ENCODE measurements at regions not wholly inside any gene's neighbourhood (a gene's known extent, or its start where the extent isn't known, plus 50 kb on each side); places are given as distances from the start of the nearest gene placed in this dataset.
A peak's percentile ranks its signal among the peaks of the same experiment; 100 is the strongest.
"Not testable (repeated sequence)": the region's sequence is repeated elsewhere in the genome, so short reads cannot be mapped to it uniquely, and the experiment has no call there.

DNA sequence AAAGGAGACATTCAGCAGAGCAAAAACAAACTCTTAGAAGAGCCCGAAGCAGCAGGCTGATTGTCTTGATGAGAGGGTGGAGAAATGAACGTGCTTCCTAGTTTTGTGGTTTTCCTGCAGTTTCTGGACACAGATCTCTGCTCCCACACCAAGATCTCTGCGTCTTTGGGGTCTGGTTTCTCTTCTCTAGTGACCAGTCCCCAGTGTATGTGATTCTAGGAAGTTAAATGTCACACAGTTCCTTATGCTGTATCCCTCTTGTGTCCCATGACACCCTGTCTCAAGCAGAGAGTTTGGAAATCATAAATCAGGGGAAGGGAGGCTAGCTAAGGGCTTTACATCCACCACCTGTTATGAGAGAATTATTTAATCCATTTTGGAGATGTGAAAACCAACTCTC lies 55.4 kb upstream of the KLF14 start:
- DNase-seq = no peak

DNA sequence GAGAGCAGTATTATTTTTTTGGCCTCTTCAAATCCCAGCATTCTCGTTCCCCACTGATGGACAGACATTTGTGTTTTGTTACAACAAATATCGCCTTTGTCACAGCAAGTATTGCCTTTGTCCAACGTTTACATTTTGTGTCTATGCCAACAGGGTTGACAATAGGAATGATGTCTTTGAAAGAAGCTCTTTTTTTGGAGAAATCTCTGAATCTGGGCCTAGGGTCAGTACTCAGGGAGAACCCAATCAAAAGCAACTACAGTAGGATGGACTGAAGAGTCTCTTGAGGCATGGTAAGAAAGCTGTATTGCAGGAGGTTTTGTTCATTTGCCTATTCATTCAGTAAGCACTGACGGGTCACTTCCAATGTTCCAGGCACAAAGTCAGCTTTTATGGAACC lies 57.7 kb upstream of the KLF14 start:
- DNase-seq = no peak

- no peak for DNase-seq
Measured at GRCh38 chr7:130793855-130794618, 60.0 kb upstream of the KLF14 start.

- DNase-seq = no peak
Measured at GRCh38 chr7:130794619-130794922, 60.6 kb upstream of the KLF14 start.

GRCh38 chr7:130796425-130796824 lies 62.4 kb upstream of the KLF14 start:
- DNase-seq = not testable (repeated sequence)

GRCh38 chr7:130803127-130803526 lies 69.1 kb upstream of the KLF14 start:
- no peak for DNase-seq

DNA sequence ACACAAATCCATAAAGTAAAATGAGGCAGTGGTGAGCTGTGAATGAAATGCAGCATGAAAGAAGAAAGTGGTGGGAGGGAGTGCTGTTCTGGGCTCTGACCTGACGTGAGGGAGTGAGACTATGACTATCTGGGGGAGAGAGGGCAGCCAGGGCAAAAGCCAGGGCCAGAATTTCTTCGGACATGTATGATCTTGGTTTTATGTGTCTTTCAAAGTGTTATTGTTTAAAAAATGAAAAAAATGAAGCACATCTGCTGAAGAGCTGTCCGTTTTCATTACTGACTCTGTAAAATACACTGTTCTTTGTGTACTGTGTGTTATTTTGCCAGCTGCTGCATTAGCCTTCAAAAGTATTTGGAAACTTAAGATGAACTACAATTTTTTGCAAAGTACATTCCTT lies 70.2 kb upstream of the KLF14 start:
- DNase-seq = peak; percentile 6

DNA sequence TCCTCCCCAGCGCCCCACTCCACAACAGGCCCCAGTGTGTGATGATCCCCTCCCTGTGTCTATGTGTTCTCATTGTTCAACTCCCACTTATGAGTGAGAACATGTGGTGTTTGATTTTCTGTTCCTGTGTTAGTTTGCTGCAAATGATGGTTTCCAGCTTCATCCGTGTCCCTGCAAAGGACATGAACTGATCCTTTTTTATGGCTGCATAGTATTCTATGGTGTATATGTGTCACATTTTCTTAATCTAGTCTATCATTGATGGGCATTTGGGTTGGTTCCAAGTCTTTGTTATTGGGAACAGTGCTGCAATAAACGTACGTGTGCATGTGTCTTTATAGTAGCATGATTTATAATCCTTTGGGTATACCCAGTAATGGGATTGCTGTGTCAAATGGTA lies 78.8 kb upstream of the KLF14 start:
- not testable (repeated sequence) for DNase-seq

- no peak for DNase-seq
Measured at GRCh38 chr7:130814778-130815335, 80.8 kb upstream of the KLF14 start.

GRCh38 chr7:130818056-130818455 lies 84.0 kb upstream of the KLF14 start:
- DNase-seq = no peak

DNA sequence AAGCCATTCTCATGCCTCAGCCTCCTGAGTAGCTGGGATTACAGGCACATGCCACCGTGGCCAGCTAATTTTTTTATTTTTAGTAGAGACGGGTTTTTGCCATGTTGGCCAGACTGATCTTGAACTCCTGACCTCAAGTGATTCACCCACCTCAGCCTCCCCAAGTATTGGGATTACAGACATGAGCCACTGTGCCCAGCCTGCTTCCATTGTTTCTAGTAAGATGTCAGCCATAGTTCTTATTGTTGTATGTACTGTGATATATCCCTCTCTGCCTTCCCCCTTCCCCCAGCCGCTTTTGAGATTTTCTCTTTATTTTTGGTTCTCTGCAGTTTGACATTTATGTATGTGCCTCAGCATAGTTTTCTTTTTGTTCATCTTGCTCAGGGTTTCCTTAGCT lies 87.9 kb upstream of the KLF14 start:
- DNase-seq = no peak

- no peak for DNase-seq
Measured at GRCh38 chr7:130822642-130823041, 88.6 kb upstream of the KLF14 start.

GRCh38 chr7:130823060-130823459 lies 89.1 kb upstream of the KLF14 start:
- no peak for DNase-seq

GRCh38 chr7:130825819-130826218 lies 91.8 kb upstream of the KLF14 start:
- DNase-seq = peak; percentile 13

- no peak for DNase-seq
Measured at GRCh38 chr7:130829415-130829814, 95.4 kb upstream of the KLF14 start.

GRCh38 chr7:130831322-130831721 lies 97.3 kb upstream of the KLF14 start:
- DNase-seq = no peak

DNA sequence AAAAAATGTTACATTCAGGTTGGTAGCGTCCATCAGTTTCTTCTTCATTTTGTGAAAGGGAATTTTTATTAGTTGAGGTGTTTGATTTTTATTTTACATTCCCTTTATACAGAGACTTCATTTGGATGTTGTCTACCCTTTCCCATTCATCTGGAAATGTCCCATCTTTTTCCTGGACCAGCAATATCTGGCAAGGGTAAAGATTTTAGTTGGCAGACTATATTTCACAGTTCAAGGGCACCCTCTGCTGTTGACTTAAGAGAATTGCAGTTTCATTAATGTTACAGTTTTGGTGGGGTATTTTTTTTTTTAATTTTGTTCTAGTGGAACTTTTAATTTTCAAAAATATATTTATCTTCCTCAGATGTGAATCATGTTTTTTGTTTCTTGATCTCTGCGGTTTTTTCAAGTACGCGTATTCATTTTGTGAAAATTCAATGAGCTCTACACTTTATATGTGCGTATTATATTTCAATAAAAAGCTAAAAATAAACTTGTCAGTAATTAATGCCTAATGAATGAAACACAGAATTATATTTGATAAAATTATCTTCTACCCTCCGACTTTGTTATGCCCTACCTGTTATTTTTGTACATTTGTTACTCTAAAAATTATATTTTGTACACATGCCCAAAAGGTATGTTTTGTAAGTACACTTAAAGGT lies 97.9 kb upstream of the KLF14 start:
- peak; percentile 67 for DNase-seq

GRCh38 chr7:130838738-130839137 lies 104.7 kb upstream of the KLF14 start:
- DNase-seq = peak; percentile 8

DNA sequence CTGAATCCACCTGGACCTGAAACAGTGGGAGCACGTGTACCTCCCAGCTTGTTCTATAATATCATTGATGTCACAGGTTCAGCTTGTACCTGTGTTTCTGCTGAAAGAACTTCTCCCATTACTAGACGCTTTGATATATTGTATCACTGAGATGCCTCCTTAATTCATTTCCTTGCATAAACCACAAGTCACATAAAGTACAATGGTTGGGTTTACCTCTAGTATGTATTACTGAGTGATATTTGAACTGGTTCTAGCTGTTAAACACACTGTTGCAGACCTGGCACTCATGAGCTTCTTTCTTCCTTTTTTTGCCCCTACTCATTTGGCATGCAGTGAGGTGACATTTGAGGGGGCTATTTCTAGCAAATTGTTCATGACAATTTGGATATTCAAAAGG lies 106.6 kb upstream of the KLF14 start:
- DNase-seq = no peak

DNA sequence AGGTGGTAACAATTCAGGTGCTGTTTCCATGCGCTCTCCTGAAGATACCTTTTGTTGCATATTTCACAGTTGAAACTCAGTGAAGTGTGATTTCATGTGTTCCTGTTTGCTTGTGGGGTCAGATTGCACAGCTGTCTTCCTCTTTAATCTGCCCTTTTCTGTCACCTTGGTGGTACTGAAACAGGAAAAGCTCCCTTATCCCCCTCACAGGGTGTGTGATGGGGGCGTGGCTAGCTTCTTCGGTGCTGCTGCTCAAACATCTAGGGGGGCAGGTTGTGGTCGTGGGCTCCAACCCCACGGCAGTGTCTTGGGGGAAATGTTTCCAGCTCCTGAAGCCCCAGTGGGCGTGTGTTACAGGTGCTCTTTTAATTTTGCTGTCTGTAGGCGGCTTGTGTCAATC lies 107.4 kb upstream of the KLF14 start:
- no peak for DNase-seq

DNA sequence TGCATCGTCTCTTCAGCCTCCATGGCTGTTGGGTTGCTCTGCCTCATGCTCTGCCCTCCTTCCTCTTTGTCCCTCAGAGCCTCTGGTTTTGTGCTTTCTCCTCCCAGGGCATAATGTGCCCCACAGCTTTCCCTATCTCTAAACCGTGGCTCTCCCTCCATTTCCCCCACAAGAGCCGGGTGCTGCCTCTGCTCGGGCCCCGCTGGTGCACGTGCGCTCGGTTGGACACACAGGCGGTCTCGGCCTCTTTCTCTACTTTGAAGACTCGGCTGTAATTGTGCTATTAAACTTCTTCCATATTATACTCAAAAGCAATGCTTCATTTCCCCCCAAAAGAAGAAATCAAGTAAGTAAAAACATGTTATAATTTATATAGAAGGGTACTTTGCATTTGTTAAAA lies 109.7 kb upstream of the KLF14 start:
- no peak for DNase-seq

GRCh38 chr7:130844811-130845580 lies 111.0 kb upstream of the KLF14 start:
- no peak for DNase-seq

- DNase-seq = no peak
Measured at GRCh38 chr7:130845581-130846085, 111.6 kb upstream of the KLF14 start.

DNA sequence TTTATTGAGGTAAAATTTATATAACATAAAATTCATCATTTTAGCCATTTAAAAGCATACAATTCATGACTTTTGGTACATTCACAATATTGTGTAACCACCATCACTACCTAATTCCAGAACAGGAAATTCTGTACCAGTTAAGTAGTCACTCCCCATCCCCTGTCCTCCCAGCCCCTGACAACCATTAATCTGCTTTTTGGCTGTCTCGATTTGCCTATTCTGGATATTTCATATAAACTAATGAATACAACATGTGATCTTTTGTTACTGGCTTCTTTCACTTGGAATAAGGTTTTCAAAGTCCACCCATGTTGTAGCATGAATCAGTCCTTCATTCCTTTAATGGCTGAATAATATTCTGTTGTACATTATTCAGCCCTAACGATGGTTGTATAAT lies 115.6 kb upstream of the KLF14 start:
- DNase-seq = no peak

All from eye (tissue), 1 donor.